Hematopoietic multipotent progenitor cell treated with erythropoietin and hydrocortisone succinate and interleukin-3 and kit ligand, for 8 days (in vitro differentiated cells): ENCODE measurements at regions not wholly inside any gene's neighbourhood (a gene's known extent, or its start where the extent isn't known, plus 50 kb on each side); places are given as distances from the start of the nearest gene placed in this dataset.
A peak's percentile ranks its signal among the peaks of the same experiment; 100 is the strongest.

ENCODE experiments used
- DNase-seq: peaks from one replicate; pipeline ENCODE4 v3.0.0-alpha.2; 2015

GRCh38 chr6:71399279-71399678, 110.7 kb downstream of the OGFRL1 start:
- no peak for DNase-seq

- DNase-seq, result no peak
Observed at GRCh38 chr6:71400852-71401251, 112.2 kb downstream of the OGFRL1 start.

- DNase-seq, result no peak
Observed at GRCh38 chr6:71402096-71402495, 113.5 kb downstream of the OGFRL1 start.

- no peak for DNase-seq
Observed at GRCh38 chr6:71403422-71404134, 115.0 kb downstream of the OGFRL1 start.

- no peak for DNase-seq
Observed at GRCh38 chr6:71404145-71404966, 115.7 kb downstream of the OGFRL1 start.

GRCh38 chr6:71404967-71405278, 116.3 kb downstream of the OGFRL1 start:
- DNase-seq, result no peak

GRCh38 chr6:71405416-71405815, 116.8 kb downstream of the OGFRL1 start:
- DNase-seq, result no peak

- DNase-seq, result no peak
Observed at GRCh38 chr6:71406865-71407860, 118.6 kb downstream of the OGFRL1 start.

GRCh38 chr6:71408787-71409723, 120.4 kb downstream of the OGFRL1 start:
- no peak for DNase-seq

GRCh38 chr6:71410164-71410566, 121.6 kb downstream of the OGFRL1 start:
- no peak for DNase-seq

- DNase-seq, result no peak
Observed at GRCh38 chr6:71410681-71411080, 122.1 kb downstream of the OGFRL1 start.

- DNase-seq, result no peak
Observed at GRCh38 chr6:71411882-71412281, 123.3 kb downstream of the OGFRL1 start.

- no peak for DNase-seq
Observed at GRCh38 chr6:71412559-71413140, 124.0 kb downstream of the OGFRL1 start.

GRCh38 chr6:71414486-71414885, 125.9 kb downstream of the OGFRL1 start:
- DNase-seq, result no peak

GRCh38 chr6:71419217-71420094, 130.8 kb downstream of the OGFRL1 start:
- DNase-seq, result no peak

- DNase-seq, result no peak
Observed at GRCh38 chr6:71420095-71420692, 131.6 kb downstream of the OGFRL1 start.

- DNase-seq, result peak; percentile 43
Observed at GRCh38 chr6:71420693-71421328, 132.2 kb downstream of the OGFRL1 start.

- no peak for DNase-seq
Observed at GRCh38 chr6:71421611-71422010, 133.0 kb downstream of the OGFRL1 start.

GRCh38 chr6:71430018-71430417, 141.4 kb downstream of the OGFRL1 start:
- DNase-seq, result no peak

GRCh38 chr6:71433441-71433840, 144.8 kb downstream of the OGFRL1 start:
- DNase-seq, result no peak
